CMK (cell line): ENCODE measurements at regions not wholly inside any gene's neighbourhood (a gene's known extent, or its start where the extent isn't known, plus 50 kb on each side); places are given as distances from the start of the nearest gene placed in this dataset.
"Not testable (repeated sequence)": the region's sequence is repeated elsewhere in the genome, so short reads cannot be mapped to it uniquely, and the experiment has no call there.

Experiments used
- DNase-seq: peaks from one replicate; pipeline ENCODE4 v3.0.0-alpha.2; 2010; ENCODE audit warnings: low read depth

DNA sequence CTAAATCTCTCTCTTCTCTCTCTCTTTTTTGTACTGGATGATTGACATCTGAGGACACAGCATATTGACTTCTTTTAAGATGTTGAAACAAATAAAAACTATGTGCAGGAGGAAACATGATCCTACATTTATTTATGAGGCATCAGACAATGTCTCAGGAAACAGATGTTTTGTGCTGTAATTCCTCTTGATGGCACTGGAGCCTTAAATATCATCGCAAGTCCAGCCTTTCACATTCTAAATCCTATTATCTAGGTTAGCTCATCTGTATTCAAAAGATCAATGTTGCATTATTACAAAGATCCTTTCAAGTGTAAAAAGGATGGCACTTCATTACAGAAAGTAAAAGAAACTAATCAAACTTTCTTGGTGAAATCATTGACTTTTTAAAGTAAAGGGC lies 63.9 kb downstream of the MAT2B start:
- no peak for DNase-seq

DNA sequence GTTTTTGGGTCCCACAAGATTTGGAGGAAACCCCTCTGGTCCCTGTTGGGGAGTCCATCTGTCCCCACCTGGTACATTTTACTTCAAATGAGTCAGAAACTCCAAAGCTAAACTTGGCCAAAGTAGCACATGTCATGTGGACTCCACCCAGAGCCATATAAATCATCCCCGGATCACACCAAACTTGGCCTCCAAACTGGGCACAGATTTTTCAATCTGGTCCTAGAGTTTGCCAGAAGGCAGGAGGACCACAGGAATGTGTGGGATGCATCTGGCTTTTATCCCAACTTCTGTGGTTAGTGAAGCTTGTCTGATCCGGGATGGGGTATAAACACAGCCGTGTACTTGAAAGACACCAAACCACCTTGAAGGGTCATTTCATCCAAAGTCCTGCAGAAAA lies 66.3 kb downstream of the MAT2B start:
- no peak for DNase-seq

DNA sequence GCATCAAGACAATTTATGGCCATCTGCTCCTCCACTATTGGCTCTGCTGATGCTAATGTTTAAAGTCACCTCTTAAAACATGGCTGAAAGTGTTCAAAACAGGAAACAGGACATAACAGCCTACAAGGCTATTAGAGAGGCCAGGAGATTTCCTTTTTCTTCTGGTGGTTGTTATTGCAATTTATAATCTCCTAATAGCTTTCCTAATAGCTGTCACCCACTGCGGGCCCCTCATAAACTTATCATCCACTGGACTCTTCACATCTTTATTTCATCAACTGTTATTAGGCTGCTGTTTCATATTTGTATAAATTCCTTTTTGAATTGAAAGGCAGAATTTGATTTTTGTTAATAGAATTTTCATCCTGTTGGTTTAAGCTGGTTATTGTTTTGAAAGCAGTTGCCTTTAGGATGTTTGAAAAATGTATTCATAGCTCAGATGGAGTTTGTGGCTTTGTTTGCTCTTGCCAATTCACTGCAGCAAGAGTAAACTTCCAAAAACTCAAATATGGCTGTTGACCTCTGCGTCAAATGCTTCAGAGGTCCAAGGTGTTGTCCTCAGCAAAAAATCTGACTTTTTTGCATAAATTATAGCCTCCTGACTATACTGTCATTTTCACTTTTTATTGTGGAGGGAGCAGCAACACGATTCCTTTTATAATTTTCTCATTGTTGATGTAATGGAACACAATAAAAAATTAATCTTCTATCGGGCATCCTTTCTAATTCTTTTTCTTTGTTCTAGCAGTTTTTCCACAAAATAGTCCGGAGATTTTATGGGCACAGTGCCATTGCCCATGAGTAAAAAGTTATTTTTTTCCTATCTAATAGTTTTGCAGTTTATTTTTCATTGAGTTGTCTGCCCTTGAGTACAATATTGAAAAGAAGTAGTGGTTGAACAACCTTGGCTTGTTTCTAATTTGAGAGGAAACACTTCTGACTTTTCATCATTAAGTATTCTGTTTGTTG lies 69.3 kb downstream of the MAT2B start:
- no peak for DNase-seq

DNA sequence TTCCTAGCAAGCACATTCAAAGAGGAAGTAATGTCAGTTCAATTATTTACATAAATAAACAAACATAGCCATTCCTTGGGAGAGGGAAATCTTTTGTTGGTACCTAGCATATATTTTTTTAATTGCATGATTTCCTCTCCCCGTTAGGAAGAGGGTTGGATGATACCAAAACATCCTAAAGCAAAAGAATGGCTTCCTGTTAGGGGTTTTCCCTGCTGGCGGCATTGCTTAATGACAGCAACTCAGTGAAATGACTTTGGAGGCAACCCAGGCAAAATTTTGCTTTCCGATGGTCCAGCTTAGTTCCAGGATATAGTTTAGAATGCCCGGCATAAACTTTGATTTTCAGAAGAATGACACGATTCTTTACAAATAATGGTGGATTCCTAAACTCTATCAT lies 73.2 kb downstream of the MAT2B start:
- no peak for DNase-seq

DNA sequence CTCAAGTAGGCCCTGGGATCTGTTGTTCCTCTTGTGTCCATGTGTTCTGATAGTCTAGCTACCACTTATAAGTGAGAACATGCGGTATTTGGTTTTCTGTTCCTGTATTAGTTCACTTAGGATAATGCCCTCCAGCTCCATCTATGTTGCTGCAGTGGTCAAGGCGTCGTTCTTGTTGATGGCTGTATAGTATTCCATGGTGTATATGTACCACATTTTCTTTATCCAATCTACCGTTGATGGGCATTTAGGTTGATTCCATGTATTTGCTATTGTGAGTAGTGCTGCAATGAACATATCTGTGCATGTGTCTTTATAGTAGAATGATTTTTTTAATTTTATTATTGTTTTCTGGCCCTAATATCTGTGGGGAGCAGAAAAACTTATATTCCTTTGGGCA lies 74.3 kb downstream of the MAT2B start:
- no peak for DNase-seq

DNA sequence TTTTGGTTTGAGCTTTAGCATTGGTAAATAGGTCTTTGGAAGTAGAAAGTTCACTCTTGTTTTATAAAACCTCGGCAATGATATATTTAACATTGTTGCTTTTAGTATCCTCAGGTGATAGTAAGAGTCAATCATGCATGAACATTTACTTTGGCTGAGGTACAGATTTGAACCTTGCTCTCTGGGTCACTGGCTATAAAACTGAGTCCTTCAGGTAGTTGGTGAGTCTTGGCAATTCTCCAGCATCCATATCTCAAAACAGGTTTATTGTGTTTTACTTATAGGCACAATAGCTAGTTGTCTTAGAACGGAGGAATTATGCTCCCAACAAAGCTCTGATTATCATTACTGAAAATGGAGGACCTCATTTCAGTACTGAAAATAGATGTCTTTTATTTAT lies 75.1 kb downstream of the MAT2B start:
- no peak for DNase-seq

DNA sequence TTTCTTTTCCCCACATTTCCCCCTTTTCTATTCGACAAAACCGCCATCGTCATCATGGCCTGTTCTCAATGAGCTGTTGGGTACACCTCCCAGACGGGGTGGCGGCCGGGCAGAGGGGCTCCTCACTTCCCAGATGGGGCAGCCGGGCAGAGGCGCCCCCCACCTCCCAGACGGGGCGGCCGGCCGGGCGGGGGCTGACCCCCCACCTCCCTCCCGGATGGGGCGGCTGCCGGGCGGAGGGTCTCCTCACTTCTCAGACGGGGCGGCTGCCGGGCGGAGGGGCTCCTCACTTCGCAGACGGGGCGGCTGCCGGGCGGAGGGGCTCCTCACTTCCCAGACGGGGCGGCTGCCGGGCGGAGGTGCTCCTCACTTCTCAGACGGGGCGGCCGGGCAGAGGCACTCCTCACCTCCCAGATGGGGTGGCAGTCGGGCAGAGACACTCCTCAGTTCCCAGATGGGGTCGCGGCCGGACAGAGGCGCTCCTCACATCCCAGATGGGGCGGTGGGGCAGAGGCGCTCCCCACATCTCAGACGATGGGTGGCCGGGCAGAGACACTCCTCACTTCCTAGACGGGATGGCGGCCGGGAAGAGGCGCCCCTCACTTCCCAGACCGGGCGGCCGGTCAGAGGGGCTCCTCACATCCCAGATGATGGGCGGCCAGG lies 78.2 kb downstream of the MAT2B start:
- DNase-seq, result not testable (repeated sequence)

DNA sequence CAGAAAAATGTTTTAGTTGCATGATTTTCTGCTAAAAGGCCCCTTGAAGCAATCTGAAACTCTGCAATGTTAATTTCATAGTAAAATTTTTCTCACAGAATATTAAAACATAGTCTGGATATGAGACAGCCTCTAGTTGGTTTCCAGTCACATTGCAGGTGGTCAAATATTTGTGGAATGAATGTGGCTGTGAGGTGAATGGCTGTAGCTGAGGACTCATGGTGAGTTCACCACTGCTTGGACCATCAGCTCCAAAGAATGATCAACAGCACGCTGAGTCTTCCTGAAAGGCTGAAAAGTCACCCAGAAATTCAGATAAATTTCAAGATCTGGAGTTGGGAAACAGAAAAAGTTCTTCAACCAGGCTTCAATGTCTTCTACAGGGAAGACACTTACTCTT lies 79.8 kb downstream of the MAT2B start:
- no peak for DNase-seq

DNA sequence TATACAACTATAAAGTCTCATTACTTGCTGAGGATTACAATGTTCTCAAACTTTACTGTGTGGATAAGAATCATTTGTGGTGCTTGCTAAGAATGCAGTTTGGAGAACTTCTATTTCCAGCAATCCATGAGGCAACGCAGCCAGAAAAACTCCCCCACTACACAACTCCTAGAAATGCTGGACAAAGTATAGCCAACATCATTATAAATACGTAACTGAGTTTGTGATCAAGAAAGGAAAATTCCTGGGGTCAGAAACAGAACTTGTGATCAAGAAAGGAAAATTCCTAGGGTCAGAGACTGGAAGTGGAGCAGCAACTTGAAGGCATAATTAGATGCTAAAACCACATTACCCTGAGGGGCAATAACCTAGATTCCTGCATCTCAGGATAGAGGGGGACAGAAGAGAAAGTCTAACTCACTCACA lies 81.1 kb downstream of the MAT2B start:
- no peak for DNase-seq

DNA sequence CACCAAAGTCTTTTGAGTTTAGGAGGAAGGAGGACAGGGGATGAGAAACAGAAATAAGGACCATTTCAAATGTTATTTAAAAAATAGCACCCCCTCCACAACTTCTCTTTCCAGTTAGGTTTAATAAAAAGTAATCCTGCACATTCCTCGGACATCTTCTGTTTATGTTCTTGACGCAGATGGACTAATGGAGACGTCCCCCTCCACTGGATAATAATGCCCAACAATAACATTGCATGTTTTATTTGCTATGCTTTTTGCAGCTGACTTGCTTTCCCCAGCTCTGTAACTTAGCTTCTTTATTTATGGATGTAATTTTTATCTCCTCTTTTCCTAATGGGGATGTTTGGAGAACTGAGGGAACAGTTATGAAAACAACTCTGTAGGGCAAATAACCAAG lies 89.5 kb downstream of the MAT2B start:
- DNase-seq, result no peak

DNA sequence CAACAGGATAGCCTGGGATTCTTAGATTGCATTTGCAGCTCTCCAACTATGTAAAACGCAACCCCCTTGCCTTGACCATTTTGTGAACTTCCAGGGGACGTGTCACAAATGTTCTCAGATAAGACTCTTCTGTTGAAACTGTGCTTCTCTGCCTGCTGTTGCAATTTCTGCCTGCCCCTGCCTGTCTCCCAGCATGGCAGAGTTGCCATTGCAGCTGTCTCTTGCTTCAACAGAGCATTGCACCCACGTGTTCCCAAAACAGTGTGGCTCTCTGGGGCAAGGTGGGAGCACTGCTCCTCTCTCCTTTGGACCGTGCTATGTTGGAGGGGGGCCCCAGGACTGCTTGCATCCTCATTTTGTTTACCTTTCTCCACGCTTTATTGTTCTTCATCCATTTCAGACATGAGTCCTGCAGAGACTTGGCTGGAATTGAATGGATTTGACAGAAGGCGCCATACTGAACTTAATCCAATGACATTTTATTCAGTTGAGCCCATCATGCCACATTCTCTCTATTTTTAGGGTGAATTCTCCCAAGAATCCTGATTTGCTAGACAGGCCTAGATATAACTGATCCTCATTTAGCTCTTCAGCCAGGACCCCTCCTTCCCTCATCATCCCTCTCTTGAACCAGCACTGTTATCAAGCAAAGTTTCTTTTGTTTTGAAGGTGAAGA lies 90.7 kb downstream of the MAT2B start:
- DNase-seq, result no peak

DNA sequence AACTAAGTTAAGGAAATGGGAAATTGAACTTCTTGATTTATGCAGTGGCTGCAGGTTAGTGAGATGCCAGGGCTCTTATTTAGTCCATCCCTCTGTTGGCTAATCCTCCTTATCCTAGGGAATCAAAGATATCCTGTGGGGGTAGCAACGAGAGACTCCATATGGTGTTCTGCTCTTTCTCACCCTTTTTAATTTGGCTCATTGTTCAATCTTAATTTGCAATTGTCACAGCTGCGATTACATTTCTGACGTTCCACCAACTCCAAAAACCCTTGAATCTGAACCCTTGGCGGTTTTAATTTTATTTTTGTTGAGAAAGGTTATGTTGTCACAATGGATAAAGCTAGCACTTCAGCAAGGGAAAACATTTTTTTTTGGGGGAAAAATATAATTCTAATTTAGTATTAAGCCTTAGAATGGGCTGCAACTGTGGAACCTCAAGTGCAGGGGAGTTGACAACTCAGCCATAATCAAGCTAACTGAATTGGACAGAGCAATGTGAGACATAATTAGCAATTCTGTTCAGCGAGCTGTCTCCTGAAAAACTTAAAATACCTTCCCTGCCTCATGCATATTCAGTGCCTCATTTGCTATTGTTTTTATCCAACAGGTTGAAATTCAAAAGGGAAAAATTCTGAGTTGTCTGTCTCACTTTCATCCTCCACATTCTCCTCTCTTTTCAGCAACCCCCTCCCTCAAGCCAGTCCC lies 91.3 kb downstream of the MAT2B start:
- DNase-seq, result no peak

DNA sequence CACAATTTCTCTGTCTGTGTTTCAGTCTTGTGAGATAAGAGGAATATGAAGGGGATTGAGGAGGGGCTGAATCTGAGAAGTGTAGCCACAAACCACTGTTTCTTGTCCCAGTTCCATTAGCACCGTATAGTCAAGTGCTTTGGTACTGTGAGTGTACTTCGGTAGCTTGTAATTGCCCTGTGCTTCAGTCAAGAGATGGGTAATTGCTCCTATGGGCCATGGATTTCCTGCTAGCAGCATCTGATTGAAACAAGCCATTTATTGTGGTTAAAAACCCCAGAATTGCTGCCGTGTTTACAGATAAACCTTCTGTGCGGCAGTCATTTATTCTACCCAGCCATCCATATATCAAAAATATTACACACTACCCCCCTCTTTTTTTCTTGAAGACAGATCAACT lies 98.6 kb downstream of the MAT2B start:
- no peak for DNase-seq

DNA sequence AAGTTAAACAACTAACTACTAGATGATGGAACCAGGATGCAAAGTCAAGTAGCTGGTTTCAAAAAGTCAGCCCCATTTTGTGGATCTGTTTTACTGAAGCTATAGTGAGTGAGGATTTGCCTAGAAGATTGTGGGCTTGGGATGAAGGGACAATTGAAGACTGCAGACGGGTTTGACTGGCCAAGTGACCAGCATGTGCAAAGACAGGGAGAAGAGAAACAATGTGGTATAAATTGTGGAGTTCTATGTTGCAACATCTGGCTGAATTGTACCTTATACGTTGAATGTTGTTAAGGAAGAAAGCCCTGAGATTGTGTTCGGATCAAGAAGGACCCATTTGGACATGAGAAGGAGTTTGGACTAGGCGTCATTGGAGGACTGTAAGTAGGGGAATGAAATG lies 101.8 kb downstream of the MAT2B start:
- no peak for DNase-seq

DNA sequence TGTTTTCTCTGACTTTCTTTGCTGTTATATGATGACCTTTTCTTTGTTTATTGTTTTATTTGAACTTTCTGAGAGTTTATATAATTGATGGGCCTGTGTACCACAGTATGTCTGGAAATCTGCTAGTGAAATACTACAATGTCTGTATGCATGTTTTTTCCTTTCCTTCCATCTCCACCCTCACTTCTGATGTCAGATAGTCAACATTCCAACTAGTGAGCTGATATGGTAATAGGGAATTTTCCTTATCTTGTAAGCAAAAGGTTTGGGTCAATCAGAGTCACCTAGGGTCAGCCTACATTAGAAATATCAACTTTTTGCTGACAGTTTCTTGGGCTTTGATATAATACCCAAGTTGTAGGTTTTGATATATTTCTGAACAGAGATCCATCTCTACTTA lies 103.2 kb downstream of the MAT2B start:
- DNase-seq, result no peak

DNA sequence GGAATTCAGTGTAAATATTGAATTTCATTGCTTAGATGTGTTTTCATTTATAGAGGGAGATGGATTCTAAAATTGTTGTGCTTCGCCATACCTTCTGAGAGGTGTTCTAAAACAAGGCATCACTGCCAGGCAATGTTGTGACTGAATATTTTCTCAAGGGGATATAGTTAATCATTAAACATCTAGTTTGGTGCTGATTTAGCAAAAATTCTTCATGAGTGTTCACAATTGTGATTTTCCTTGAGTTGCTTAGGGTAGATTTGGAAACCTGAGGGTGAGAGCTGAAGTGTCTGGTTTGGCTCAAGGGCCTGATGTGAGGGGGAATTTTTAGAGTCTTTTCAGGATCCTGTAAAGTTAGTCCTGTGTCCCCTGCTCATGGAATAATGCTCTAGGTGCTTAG lies 104.5 kb downstream of the MAT2B start:
- no peak for DNase-seq

DNA sequence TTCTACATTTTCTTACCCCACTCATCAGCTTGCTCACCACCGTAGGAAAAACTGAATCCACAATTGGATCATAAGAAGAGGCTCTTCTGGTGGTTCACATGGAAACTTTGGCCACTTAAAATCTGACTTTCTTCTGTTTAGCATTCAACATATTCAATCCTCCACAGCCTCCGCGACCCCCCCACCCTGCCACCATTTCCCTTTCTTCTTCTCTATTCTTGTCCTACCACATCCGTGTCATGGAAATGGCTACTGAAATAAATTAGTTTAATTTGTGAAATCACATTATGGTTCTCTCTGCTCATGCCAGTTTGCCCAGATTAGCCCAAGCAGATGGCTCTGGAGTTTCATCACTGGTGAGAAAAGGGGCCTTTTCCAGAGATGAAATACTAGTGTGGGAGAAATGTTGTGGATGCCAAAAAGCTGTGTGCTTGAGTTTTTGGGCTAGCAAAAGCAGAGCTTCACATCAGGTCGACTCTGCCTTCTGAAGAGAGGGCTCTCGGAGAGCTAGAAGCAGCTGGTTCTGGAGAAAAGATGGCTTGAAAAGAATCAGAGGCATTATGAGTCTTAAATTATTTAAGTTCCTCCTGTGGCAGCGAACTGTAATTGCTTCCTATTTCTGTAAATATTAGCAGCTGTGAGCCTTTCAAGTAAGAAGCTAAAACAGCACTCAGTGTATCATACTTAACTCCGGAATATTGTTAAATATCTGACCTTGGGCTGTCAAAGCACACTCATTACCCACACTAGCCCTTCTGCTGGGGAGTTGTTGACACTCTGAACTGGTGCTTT lies 107.1 kb downstream of the MAT2B start:
- no peak for DNase-seq

DNA sequence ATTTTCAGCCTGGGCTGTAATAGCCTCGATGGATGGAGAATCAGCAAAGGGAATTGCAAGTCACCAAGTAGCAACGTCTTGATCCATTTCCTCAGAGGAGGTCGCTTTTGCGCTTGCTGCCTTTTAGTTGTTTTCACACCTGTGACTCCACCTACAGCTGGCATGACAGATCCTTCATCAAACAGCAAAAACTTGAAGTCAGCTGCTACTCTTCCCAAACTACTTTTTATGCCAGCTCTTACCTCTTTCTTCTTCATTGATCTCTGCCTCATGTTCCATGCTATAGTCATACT lies 107.7 kb downstream of the MAT2B start:
- DNase-seq, result no peak

DNA sequence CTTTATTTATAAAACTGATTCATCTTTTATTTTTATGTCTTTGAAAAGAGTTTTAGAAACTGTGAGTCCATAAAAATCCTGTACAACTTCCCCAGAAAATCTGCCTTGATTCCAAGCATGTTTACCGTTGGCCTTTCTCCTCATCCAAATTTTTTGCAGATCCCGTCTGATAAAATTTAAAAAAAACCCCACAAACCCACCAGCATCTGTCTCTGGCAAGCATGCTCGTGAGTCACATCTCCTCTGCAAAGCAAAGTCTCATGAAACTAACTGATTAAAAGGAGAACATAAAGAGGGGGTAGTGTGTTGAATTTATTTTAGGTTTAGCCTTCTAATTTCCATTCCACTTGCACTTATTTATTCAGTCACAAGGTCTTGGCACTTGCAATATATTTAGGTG lies 109.4 kb downstream of the MAT2B start:
- no peak for DNase-seq

DNA sequence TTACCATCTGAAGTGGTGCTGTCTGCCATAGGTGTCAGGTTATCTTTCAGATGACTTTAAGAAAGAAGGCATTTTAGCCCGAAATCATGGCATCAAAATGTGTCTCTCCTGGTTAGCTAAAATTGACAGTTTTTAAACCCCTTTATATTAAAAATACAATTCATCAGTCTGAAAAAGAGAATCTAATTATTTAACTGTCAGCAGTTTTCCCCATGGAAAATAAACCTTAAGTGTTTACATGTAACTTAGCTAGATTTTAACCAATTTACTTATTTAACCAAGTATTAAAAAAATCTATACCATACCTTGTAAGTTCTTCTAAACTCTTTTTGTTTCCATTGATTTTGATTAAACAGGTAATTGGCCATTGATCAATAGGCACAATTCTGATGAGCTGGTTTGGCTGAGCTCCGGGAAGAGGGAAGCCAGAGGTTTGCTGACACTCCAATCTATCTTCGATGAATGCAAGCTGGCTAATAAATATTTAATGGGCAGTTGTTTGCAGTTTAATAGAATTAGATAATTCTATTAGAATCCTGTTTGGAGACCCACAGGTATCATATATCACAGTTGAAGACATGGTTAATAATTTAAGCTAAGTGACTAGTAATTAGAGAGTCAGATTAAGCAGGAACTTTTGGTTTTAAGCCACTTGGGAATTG lies 114.0 kb downstream of the MAT2B start:
- DNase-seq, result no peak

DNA sequence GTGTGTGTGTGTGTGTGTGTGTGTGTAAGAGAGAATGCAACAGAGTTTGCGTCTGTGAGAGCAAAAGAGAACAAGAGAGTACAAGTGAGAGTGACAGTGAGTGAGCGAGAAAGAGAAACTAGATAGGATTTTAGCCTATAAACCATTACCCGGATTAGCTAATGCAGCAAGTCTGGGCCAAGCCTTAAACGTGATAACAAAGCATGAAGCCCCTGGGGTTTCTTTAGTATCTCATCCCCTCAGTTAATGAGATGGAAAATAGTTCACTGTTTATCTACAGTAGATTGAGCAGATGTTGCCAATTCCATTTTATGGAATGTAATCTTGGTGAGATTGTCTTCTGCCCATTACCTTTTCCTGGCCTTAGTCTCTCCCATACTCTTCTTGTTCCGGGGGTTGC lies 114.5 kb downstream of the MAT2B start:
- no peak for DNase-seq
